ENCODE measurements at regions not wholly inside any gene's neighbourhood (a gene's known extent, or its start where the extent isn't known, plus 50 kb on each side); places are given as distances from the start of the nearest gene placed in this dataset.

DNA sequence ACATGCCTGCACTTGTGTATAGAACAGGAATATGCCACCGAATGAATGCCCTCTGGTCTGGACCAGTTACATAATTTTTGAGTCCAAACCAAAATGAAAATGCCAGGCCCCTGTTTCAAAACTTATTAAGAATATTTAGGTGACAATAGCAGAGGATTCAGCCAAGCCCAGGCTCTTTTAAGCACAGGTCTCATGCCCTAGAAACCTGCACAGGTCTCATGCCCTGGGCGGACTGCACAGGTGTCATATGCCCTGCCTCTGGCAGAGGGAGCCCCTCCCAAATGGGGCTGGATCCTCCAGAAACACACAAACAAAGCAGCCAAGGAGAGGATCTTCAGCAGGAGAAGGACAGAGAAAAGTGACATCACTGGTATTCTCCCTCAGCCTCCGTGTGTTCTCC is 605.4 kb upstream of the NRP1 start:
- WGBS, 2 donors = 82 to 87% methylated on average over 3 of the region's 3 CpGs
- no peak overlapping the region for H3K4me3 ChIP-seq
- no peaks in the 10 kb centered on the region for H3K36me3 ChIP-seq
- intact Hi-C loops (cut with DNase I) = no loop called here
- no peaks in the 10 kb centered on the region for H3K27me3 ChIP-seq
- no peak for DNase-seq
- H3K27ac ChIP-seq = no peak overlapping the region
- H3K9me3 ChIP-seq = no peaks in the 10 kb centered on the region
- no peak for TF ChIP-seq POLR2A (IDR thresholded peaks at IDR 0.05)
- TF ChIP-seq, protein P1, sequence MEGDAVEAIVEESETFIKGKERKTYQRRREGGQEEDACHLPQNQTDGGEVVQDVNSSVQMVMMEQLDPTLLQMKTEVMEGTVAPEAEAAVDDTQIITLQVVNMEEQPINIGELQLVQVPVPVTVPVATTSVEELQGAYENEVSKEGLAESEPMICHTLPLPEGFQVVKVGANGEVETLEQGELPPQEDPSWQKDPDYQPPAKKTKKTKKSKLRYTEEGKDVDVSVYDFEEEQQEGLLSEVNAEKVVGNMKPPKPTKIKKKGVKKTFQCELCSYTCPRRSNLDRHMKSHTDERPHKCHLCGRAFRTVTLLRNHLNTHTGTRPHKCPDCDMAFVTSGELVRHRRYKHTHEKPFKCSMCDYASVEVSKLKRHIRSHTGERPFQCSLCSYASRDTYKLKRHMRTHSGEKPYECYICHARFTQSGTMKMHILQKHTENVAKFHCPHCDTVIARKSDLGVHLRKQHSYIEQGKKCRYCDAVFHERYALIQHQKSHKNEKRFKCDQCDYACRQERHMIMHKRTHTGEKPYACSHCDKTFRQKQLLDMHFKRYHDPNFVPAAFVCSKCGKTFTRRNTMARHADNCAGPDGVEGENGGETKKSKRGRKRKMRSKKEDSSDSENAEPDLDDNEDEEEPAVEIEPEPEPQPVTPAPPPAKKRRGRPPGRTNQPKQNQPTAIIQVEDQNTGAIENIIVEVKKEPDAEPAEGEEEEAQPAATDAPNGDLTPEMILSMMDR (IDR thresholded peaks at IDR 0.05) = no peak
- TF ChIP-seq POLR2AphosphoS5 (IDR thresholded peaks at IDR 0.05) = no peak
- no peak for TF ChIP-seq EP300 (IDR thresholded peaks at IDR 0.05)
- H3K4me1 ChIP-seq = no peaks in the 10 kb centered on the region

DNA sequence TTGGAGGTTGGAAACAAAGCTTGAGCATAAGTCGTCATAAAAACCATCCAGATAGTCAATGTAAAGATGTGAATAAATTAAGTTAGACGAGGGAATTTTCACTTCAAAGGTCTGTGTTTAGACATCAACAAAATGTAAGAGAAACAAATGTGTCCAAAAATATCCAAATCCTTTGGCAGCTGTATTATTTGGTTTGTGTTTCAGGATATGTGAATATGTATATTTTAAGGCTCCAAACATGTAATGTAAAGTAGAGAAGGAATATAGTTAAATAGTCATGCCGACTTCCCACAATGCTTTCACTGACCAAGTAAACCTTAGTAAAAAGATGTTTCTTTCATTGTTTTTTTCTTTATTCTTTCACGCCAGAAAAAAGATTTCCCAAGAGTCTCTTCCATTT is 604.9 kb upstream of the NRP1 start:
- H3K36me3 ChIP-seq = no peaks in the 10 kb centered on the region
- 92 to 95% methylated on average over 4 of the region's 4 CpGs for WGBS, 2 donors
- TF ChIP-seq EP300 (IDR thresholded peaks at IDR 0.05) (no peak), POLR2AphosphoS5 (IDR thresholded peaks at IDR 0.05) (no peak), POLR2A (IDR thresholded peaks at IDR 0.05) (no peak)
- TF ChIP-seq, protein P1 (IDR thresholded peaks at IDR 0.05) = no peak
- no peak overlapping the region for H3K4me3 ChIP-seq
- intact Hi-C loops (cut with DNase I) = no loop called here
- DNase-seq = no peak
- no peaks in the 10 kb centered on the region for H3K9me3 ChIP-seq
- no peaks in the 10 kb centered on the region for H3K4me1 ChIP-seq
- no peak overlapping the region for H3K27ac ChIP-seq
- H3K27me3 ChIP-seq = no peaks in the 10 kb centered on the region

DNA sequence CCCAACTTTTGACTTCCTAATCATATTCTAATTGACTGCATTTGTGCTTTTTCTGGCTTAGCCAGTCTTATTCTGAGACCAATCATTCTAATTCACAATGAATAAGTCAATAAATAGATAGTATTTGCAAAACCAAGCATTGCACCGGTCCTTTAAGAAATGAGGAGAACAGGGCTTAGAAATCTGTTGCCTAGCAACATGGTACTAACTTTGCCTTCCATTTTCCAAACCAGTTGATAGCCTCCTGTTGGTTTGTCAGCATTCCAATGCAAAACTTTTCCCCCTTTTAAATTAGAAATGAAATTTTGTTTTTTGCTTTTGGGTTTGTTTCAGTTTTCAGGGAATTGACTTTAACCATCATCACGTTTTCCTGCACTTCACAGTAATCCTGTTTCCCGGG is 603.5 kb upstream of the NRP1 start:
- Histone ChIP-seq H3K4me1 (no peaks in the 10 kb centered on the region), H3K27me3 (no peaks in the 10 kb centered on the region), H3K4me3 (no peak overlapping the region), H3K9me3 (no peaks in the 10 kb centered on the region), H3K36me3 (no peaks in the 10 kb centered on the region), H3K27ac (no peak overlapping the region)
- WGBS, 2 donors = 67 to 82% methylated on average over 3 of the region's 3 CpGs
- intact Hi-C loops (cut with DNase I) = no loop called here
- no peak for DNase-seq
- TF ChIP-seq EP300 (IDR thresholded peaks at IDR 0.05) (no peak), POLR2AphosphoS5 (IDR thresholded peaks at IDR 0.05) (no peak), POLR2A (IDR thresholded peaks at IDR 0.05) (no peak)
- TF ChIP-seq, protein P1 (IDR thresholded peaks at IDR 0.05) = no peak

DNA sequence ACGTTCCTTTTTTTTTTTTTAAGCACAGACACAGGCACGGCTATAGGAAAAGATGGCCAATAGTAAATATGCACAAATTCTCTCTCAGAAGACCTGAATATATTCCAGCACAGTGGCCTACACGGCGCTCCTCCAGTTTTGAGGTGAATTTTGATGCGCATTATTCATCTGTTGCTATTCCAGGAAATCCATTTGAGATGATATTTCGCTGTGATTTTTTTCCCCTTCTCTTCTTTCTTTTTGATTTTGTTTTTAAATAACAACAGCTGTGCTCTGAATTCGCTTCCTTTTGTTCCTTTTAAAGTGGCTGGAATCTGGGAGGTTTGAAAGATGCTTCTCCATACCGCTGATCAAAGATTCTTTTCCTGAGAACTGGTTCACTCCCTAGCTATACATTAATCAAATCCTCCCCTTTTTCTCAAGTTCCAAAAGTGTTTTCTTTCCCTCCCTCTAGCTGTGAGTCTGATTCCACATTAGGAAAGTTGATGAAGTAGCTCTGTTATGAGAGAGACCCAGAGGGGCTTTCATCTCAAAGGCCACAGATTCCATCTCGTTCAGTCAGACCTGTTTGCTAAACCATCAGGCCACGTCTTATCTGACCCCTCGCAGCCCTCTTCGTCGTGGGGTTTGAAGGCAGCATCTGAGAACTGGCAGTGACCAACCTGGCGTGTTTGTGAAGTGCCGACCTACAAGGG is 602.7 kb upstream of the NRP1 start:
- DNase-seq = no peak
- Histone ChIP-seq H3K36me3 (no peaks in the 10 kb centered on the region), H3K4me1 (no peaks in the 10 kb centered on the region), H3K27me3 (no peaks in the 10 kb centered on the region), H3K27ac (no peak overlapping the region), H3K4me3 (no peak overlapping the region), H3K9me3 (no peaks in the 10 kb centered on the region)
- WGBS, 2 donors = 68 to 84% methylated on average over 15 of the region's 15 CpGs
- intact Hi-C loops (cut with DNase I) = no loop called here
- TF ChIP-seq, protein P1 (IDR thresholded peaks at IDR 0.05) = no peak
- TF ChIP-seq POLR2AphosphoS5 (IDR thresholded peaks at IDR 0.05) = no peak

DNA sequence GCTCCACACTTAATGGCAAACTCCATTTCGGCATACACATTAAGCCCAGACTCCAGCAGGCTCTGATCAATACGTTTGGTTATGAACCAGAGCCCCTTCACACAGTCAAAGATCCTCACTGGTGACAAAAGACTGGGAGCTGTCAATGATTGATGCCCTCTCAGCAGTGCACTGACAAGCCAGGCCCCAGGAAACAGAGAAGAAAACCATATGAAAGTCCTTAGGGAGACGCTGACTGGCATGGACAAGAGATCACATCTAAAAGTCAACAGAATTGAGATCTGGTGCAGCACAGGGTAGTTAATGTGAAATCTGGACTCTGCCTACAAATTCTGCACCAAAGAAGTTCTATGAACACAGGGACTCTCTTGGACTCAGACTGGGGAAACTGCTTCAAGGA is 600.9 kb upstream of the NRP1 start:
- Histone ChIP-seq H3K4me3 (no peak overlapping the region), H3K36me3 (no peaks in the 10 kb centered on the region), H3K9me3 (no peaks in the 10 kb centered on the region), H3K4me1 (no peaks in the 10 kb centered on the region), H3K27me3 (no peaks in the 10 kb centered on the region), H3K27ac (no peak overlapping the region)
- WGBS, 2 donors = 83 to 88% methylated on average over 3 of the region's 3 CpGs
- intact Hi-C loops (cut with DNase I) = no loop called here
- no peak for TF ChIP-seq EP300 (IDR thresholded peaks at IDR 0.05)
- TF ChIP-seq POLR2A (IDR thresholded peaks at IDR 0.05) = no peak
- TF ChIP-seq POLR2AphosphoS5 (IDR thresholded peaks at IDR 0.05) = no peak
- TF ChIP-seq, protein P1 (IDR thresholded peaks at IDR 0.05) = no peak
- DNase-seq = no peak

All from sigmoid colon (tissue), 6 donors.